HEK293 (cell line): ENCODE measurements at regions not wholly inside any gene's neighbourhood (a gene's known extent, or its start where the extent isn't known, plus 50 kb on each side); places are given as distances from the start of the nearest gene placed in this dataset.

Experiments
- ZBTB26 ChIP-seq: fragments of 450-650 bp; formaldehyde crosslinking; optimal IDR thresholded peaks from 2 replicates; pipeline ENCODE3; 2016; ENCODE audit warnings: missing biosample characterization, mild to moderate bottlenecking, missing genetic modification characterization
- ZNF148 ChIP-seq: fragments of 450-650 bp; formaldehyde crosslinking; IDR thresholded peaks from 2 replicates; pipeline ENCODE4 v1.5.0; 2017; ENCODE audit warnings: missing biosample characterization, missing genetic modification characterization, borderline replicate concordance
- ZNF157 ChIP-seq: fragments of 450-650 bp; formaldehyde crosslinking; IDR thresholded peaks from 2 replicates; pipeline ENCODE4 v1.5.1; 2016; ENCODE audit warnings: missing biosample characterization, missing genetic modification characterization
- ZNF530 ChIP-seq: fragments of 450-650 bp; formaldehyde crosslinking; IDR thresholded peaks from 2 replicates; pipeline ENCODE4 v1.5.1; 2016; ENCODE audit warnings: low read depth, missing biosample characterization, missing genetic modification characterization
- TF ChIP-seq, protein P1 (sequence below): fragments of 450-650 bp; formaldehyde crosslinking; IDR thresholded peaks from 2 replicates; pipeline ENCODE4 v1.5.1; 2016; ENCODE audit warnings: missing biosample characterization, missing genetic modification characterization

GRCh38 chr18:60775978-60776377 is 403.4 kb upstream of the MC4R start:
- TF ChIP-seq ZNF157 (tag by site-specific recombination): no peak
- no peak for TF ChIP-seq ZNF148 (tag by site-specific recombination)
- TF ChIP-seq ZNF530 (tag by site-specific recombination): no peak
- TF ChIP-seq ZBTB26 (tag by site-specific recombination): no peak
- TF ChIP-seq, protein P1, sequence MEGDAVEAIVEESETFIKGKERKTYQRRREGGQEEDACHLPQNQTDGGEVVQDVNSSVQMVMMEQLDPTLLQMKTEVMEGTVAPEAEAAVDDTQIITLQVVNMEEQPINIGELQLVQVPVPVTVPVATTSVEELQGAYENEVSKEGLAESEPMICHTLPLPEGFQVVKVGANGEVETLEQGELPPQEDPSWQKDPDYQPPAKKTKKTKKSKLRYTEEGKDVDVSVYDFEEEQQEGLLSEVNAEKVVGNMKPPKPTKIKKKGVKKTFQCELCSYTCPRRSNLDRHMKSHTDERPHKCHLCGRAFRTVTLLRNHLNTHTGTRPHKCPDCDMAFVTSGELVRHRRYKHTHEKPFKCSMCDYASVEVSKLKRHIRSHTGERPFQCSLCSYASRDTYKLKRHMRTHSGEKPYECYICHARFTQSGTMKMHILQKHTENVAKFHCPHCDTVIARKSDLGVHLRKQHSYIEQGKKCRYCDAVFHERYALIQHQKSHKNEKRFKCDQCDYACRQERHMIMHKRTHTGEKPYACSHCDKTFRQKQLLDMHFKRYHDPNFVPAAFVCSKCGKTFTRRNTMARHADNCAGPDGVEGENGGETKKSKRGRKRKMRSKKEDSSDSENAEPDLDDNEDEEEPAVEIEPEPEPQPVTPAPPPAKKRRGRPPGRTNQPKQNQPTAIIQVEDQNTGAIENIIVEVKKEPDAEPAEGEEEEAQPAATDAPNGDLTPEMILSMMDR (tag by site-specific recombination): no peak
